GM12878 (cell line): ENCODE measurements at regions not wholly inside any gene's neighbourhood (a gene's known extent, or its start where the extent isn't known, plus 50 kb on each side); places are given as distances from the start of the nearest gene placed in this dataset.

Source experiments
- HCFC1 ChIP-seq: fragments of 150-350 bp; IDR thresholded peaks from 2 replicates; pipeline ENCODE4 v1.6.1; 2014; ENCODE audit warnings: low read length
- HSF1 ChIP-seq: fragments of 150-350 bp; IDR thresholded peaks from 2 replicates; pipeline ENCODE4 v1.6.1; 2014; ENCODE audit warnings: mild to moderate bottlenecking, low read depth, low read length
- LARP7 ChIP-seq: fragments of 450-650 bp; IDR thresholded peaks from 2 replicates; pipeline ENCODE4 v1.6.1; 2017; ENCODE audit warnings: mild to moderate bottlenecking
- MYC ChIP-seq: IDR thresholded peaks from 2 replicates; pipeline ENCODE4 v1.6.1; 2011; ENCODE audit warnings: mild to moderate bottlenecking, low read length, moderate library complexity, inconsistent platforms; ENCODE audit not compliant: insufficient read depth, insufficient replicate concordance, insufficient read length, severe bottlenecking
- POLR2AphosphoS2 ChIP-seq: IDR thresholded peaks from 2 replicates; pipeline ENCODE4 v1.6.1; 2011; ENCODE audit warnings: low read depth, mild to moderate bottlenecking, low read length, improper control_type of control experiment, moderate library complexity
- RB1 ChIP-seq: fragments of 450-650 bp; formaldehyde crosslinking; IDR thresholded peaks from 2 replicates; pipeline ENCODE4 v1.6.1; 2017; ENCODE audit warnings: mild to moderate bottlenecking, borderline replicate concordance
- SMARCA5 ChIP-seq: fragments of 450-650 bp; IDR thresholded peaks from 2 replicates; pipeline ENCODE4 v1.6.1; 2017; ENCODE audit warnings: mild to moderate bottlenecking
- WRNIP1 ChIP-seq: IDR thresholded peaks from 2 replicates; pipeline ENCODE4 v1.6.1; 2011; ENCODE audit warnings: low read depth, low read length, improper control_type of control experiment, borderline replicate concordance
- ZNF622 ChIP-seq: fragments of 450-650 bp; IDR thresholded peaks from 2 replicates; pipeline ENCODE4 v1.6.1; 2017; ENCODE audit warnings: mild to moderate bottlenecking, inconsistent platforms
- TF ChIP-seq, protein P1 (sequence below): IDR thresholded peaks from 2 replicates; pipeline ENCODE4 v1.6.1; 2012; ENCODE audit warnings: improper control_type of control experiment, low read depth, low read length; ENCODE audit not compliant: insufficient replicate concordance

- no peak for TF ChIP-seq HSF1
- TF ChIP-seq HCFC1 = no peak
- TF ChIP-seq, protein P1, sequence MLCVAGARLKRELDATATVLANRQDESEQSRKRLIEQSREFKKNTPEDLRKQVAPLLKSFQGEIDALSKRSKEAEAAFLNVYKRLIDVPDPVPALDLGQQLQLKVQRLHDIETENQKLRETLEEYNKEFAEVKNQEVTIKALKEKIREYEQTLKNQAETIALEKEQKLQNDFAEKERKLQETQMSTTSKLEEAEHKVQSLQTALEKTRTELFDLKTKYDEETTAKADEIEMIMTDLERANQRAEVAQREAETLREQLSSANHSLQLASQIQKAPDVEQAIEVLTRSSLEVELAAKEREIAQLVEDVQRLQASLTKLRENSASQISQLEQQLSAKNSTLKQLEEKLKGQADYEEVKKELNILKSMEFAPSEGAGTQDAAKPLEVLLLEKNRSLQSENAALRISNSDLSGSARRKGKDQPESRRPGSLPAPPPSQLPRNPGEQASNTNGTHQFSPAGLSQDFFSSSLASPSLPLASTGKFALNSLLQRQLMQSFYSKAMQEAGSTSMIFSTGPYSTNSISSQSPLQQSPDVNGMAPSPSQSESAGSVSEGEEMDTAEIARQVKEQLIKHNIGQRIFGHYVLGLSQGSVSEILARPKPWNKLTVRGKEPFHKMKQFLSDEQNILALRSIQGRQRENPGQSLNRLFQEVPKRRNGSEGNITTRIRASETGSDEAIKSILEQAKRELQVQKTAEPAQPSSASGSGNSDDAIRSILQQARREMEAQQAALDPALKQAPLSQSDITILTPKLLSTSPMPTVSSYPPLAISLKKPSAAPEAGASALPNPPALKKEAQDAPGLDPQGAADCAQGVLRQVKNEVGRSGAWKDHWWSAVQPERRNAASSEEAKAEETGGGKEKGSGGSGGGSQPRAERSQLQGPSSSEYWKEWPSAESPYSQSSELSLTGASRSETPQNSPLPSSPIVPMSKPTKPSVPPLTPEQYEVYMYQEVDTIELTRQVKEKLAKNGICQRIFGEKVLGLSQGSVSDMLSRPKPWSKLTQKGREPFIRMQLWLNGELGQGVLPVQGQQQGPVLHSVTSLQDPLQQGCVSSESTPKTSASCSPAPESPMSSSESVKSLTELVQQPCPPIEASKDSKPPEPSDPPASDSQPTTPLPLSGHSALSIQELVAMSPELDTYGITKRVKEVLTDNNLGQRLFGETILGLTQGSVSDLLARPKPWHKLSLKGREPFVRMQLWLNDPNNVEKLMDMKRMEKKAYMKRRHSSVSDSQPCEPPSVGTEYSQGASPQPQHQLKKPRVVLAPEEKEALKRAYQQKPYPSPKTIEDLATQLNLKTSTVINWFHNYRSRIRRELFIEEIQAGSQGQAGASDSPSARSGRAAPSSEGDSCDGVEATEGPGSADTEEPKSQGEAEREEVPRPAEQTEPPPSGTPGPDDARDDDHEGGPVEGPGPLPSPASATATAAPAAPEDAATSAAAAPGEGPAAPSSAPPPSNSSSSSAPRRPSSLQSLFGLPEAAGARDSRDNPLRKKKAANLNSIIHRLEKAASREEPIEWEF = no peak
- TF ChIP-seq ZNF622 = no peak
- no peak for TF ChIP-seq SMARCA5
- TF ChIP-seq LARP7 = no peak
- TF ChIP-seq POLR2AphosphoS2 = no peak
- TF ChIP-seq WRNIP1 = no peak
- TF ChIP-seq MYC = no peak
- TF ChIP-seq RB1 = no peak
These were observed 683.1 kb upstream of the RAB6C start (continued) for GRCh38 chr2:129296396-129296795.
